ENCODE measurements at regions not wholly inside any gene's neighbourhood (a gene's known extent, or its start where the extent isn't known, plus 50 kb on each side); places are given as distances from the start of the nearest gene placed in this dataset.
"Not testable (repeated sequence)": the region's sequence is repeated elsewhere in the genome, so short reads cannot be mapped to it uniquely, and the experiment has no call there.

DNA sequence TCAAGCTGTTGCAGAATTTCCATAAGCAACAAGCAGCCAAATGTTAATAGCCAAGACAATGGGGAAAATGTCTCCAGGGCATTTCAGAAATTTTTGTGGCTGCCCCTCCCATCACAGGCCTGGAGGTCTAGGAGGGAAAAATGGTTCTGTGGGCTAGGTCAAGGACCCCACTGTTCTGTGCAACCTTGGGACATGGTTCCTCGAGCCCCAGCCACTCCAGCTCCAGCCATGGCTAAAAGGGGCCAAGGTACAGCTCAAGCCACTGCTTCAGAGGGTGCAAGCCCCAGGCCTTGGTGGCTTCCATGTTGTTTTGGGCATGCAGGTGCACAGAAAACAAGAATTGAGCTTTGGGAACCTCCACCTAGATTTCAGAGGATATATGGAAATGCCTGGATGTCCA lies 122.1 kb upstream of the OTOS start:
- DNase-seq (ENCODE audit: extremely low read depth in 1 of 11, low read depth in 9 of 11, low spot score in 4 of 11), result not testable (repeated sequence)

DNA sequence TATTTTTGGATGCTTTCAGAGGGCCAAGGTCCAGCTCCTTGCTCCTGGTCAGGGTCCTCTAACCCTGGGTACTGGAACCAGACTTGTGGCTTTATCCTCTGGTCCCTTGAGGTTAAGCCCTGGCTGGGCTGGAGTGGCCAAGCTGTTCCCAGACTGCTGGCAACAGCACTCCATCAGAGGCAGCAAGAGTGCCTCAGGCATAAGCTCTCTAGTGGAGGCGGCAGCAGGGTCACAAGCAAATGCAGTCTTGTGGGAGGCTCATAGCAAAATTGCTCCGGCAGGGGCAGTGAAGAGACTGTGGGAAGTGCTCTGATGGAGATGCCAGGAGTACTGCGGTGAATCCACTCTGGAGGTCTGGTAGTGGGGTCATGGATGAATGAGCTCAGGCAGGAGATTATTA lies 128.9 kb upstream of the OTOS start:
- no peak for DNase-seq (ENCODE audit: extremely low read depth in 1 of 11, low read depth in 9 of 11, low spot score in 4 of 11)

DNA sequence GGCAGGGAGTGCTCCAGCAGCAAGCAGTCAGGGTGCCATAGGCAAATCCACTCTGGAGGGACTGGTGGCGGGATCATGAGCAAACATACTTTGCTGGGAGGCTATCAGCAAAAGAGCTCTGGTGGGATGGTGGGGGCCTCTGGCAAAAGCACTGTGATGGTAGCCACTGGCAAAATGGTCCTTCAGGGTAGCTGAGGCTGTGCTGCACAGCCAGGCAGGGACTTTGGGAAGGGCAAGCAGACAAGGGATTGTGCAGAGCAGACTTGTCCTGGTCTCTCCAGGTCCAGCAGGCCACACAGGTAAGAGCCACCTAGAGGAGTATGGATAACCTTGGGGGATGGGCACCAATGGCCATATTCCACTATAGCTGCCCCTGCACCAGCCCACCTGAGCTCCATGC lies 129.4 kb upstream of the OTOS start:
- DNase-seq (ENCODE audit: extremely low read depth in 1 of 11, low read depth in 9 of 11, low spot score in 4 of 11), result no peak

DNA sequence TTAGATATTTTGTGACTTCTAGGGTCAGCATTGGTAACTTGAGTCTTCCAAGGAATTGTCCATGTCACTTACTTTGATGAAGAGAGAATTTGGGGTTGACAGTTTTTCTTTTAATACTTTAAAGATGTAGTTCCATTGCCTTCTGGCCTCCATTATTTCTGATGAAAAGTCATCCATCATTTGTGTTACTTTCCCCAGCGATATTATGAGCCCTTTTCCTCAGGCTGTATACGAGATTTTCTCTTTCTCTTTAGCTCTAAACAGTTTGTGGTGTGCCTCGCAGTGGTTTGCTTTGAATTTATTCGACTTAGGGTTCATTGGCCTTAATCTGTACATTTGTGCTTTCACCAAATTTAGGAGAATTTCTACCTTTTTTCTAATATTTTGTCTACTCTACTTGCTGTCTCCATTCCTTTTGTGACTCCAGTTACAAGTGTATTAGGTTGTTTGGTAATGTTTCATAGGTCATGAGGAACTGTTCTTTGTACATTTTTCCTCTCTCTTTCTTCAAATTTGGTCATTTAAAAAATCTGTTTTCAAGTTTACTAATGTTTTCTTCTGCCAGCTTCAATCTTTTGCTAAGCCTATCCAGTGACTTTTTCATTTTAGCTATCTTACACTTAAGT lies 131.4 kb upstream of the OTOS start:
- no peak for DNase-seq (ENCODE audit: extremely low read depth in 1 of 11, low read depth in 9 of 11, low spot score in 4 of 11)

DNA sequence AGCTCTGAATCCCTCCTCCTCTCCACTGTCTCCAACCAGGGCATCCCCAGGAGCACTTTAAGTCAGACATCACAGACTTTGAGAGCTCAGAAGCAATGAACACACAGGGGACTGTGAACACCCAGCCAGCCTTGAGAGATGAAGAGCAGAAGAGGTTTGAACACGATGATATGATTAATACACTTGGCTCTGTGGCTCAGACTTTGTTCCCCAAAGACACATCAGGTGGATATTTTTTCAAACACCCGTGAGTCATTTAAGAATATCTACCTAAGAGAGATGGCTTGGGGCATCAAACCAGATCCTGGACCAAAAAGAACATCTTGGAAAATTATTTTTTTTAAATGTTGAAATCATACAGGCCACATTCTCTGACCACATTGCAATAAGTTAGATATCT lies 134.9 kb upstream of the OTOS start:
- no peak for DNase-seq (ENCODE audit: extremely low read depth in 1 of 11, low read depth in 9 of 11, low spot score in 4 of 11)

DNA sequence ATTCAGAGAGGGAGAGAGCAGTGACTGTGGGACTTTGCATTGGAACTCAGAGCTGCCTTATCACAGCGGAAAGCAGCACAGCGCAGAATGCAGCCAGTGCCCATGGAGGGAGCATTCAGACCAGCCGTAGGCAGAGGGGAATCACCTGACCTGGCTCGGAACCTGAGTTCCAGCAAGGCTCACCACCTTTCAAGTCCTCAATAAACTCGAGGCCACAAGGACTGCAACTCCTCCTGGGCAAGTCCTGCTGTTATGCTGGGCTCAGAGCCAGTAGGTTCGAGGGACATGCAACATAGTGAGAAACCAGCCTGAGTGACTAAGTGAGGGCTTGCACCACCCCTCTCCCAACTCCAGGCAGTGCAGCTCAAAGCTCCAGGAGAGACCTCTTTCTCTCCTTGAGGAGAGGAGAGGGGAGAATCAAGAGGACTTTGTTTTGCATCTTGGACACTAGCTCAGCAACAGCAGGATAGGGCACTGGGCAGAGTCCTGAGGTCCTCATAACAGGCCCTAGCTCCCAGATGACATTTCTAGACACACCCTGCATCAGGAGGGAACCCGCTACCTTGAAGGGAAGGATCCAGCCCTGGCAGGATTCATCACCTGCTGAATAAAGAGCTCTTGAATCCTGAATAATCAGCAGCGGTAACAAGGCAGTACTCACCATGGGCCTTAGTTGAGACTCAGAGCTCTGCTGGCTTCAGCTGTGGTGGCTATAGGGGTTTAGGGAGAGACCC lies 136.8 kb upstream of the OTOS start:
- no peak for DNase-seq (ENCODE audit: extremely low read depth in 1 of 11, low read depth in 9 of 11, low spot score in 4 of 11)

DNA sequence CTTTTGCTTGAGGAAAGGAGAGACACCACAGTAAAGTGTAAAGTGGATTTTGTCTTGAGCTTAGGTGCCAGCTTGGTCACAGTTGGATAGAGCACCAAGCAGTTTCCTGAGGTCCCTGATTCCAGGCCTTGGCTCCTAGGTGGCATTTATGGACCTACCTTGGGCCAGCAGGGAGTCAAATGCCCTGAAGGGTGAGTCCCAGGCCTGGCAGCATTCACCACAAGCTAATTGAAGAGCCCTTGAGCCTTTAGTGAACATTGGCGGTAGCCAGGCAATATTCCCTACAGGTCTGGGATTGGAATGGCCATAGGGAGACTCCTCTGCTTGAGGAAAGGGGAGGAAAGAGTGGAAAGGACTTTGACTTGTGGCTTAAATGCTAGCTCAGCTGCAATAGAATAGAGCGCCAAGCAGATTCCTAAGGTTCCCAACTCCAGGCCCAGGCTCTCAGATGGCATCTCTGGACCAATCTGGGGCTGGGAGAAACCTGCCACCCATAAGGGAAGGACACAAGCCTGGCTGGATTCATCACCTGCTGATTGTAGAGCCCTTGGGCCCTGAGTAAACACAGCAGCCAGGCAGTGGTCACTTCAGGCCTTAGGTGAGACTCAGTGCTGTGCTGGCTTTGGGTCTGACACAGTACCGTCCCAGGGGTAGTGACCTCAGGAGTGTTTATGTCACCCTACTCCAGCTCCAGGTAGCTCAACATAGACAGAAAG lies 137.5 kb upstream of the OTOS start:
- DNase-seq (ENCODE audit: extremely low read depth in 1 of 11, low read depth in 9 of 11, low spot score in 4 of 11), result no peak

DNA sequence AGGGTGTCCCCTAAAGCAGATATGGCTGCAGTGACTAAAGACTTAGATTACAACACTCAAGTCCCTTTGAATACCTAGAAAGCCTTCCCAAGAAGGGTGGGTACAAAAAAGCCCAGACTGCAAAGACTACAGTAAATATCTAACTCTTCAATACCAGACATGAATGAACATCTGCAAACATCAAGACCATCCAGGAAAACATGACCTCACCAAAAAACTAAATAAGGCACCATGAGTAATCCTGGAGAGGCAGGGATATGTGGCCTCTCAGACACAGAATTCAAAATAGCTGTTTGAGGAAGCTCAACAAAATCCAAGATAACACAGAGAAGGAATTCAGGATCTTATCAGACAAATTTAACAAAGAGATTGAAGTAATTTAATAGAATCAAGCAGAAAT lies 138.2 kb upstream of the OTOS start:
- DNase-seq (ENCODE audit: extremely low read depth in 1 of 11, low read depth in 9 of 11, low spot score in 4 of 11), result no peak

DNA sequence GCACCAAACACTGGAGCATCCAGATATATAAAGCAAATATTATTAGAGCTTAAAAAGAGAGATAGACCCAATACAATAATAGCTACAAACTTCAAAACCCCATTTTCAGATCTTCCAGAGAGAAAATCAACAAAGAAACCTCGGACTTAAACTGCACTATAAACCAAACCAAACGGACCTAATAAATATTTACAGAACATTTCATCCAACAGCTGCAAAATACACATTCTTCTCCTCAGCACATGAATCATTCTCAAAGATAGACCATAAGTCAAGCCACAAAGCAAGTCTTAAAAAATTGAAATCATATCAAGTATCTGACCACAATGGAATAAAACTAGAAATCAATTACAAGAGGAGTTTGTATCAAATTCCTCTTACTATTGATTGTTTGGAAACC lies 140.2 kb upstream of the OTOS start:
- no peak for DNase-seq (ENCODE audit: extremely low read depth in 1 of 11, low read depth in 9 of 11, low spot score in 4 of 11)

DNA sequence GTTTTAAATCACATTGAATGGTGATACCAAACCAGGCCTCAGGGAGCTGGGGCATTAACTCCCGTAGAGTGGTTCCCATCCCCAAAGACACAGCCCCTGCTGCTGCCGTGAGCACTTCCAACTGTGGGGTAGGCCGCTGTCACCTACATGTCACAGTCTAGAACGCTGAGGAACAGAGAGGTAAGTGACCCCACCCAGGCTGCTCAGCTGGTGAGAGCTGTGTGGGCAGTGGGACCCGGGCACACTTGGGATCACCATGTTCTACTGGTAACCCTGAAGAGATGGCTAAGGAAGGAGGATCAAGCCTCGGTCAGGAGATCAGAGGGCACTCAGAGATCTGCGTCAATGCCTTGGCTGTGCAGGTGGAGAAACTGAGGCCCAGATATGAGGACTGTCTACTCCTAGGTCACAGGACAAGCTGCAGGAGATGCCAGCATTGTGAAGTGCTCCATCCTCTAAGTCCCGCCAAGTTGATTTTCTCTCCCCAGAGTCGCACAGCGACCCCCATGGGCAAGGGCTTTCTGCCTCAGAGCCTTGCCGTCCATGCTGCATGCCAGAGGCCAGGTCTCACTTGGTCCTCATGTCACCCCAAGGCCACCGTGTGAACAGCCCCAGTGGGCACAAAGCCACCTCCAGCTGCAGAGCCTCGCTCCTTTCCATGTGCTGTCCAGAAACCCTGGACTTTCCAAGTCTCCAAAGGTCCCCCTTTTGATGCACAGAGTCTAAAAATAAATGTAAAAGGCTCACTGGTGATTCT lies 144.2 kb upstream of the OTOS start:
- DNase-seq (ENCODE audit: extremely low read depth in 1 of 11, low read depth in 9 of 11, low spot score in 4 of 11), result no peak

DNA sequence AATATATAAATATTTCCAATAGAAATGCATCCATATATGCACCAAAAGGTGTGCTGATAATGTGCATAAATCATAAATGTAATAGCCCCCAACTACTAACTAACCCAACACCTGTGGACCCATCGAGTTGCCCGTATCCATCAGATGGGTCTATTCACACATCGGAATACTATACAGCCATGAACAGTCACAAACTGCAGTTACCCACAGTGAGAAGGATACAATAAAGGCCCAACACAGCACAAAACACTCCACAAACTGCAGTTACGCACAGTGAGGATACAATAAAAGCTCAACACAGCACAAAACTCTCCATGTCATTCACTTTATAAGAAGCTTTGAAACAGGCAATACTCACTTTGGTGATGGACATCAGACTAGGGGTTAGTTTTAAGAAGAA lies 145.3 kb upstream of the OTOS start:
- DNase-seq (ENCODE audit: extremely low read depth in 1 of 11, low read depth in 9 of 11, low spot score in 4 of 11), result no peak

DNA sequence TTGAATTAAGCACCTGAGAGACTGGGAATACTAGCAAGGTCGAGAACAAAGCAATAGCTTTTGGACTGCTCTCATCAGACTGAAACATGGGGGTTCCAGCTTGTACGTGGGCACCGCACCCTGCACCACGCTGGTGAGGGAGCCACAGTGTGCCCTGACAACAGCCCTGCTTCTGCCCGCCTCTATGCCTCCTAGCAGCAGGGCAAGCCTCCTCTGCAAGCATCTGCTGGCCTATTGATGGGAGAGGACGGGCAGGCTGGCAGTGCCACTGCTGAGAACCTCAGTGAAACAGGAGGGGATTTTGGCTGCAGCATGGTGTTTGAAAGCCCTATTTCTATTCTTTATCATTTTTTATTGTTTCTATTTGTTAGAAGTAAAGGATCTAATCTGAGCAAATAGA lies 146.1 kb upstream of the OTOS start:
- no peak for DNase-seq (ENCODE audit: extremely low read depth in 1 of 11, low read depth in 9 of 11, low spot score in 4 of 11)

DNA sequence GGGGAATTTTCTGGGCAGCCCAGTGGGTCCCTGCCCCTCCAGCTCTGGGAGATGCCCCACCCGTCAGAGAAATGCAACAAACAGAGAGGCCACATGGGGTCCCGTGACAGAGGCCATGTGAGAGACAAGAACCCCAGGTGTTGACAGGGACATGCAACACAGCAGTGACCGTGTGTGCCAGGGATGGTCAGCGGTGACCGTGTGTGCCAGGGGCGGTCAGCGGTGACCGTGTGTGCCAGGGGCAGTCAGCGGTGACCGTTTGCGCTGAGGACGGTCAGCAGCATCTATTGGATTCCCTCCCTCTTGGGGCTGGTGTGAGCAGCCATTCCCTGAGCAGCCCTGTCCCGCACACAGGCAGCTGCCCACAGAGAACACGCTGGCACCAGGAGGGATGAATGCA lies 146.6 kb upstream of the OTOS start:
- DNase-seq (ENCODE audit: extremely low read depth in 1 of 11, low read depth in 9 of 11, low spot score in 4 of 11), result no peak

DNA sequence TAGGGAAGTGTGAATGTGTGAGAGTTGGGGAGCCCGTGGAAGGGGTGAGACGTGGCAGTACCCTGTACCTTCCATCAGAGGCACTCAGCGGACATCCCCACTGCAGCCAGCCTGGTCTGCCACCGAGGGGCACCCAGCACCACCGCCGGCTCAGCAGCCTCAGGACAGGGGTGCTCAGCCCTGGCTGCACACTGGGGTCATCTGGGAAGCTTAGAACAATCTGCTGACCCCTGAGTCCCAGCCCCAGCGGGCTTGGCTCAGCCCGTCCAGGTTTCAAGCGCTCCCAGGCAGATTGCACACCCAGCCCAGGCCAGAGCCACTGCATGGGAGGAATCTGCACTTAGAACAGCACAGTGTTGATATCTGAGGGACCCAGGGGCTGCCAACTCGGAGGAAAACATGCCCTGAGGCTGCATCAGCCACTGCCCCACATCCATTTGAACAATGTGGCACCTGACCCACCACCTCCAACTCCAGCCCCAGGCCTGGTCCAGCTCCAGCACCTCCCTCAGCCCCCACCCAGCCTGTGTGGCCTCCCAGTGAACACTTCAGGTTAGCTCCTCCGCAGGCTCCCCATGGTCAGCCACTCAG lies 147.1 kb upstream of the OTOS start:
- DNase-seq (ENCODE audit: extremely low read depth in 1 of 11, low read depth in 9 of 11, low spot score in 4 of 11), result no peak

DNA sequence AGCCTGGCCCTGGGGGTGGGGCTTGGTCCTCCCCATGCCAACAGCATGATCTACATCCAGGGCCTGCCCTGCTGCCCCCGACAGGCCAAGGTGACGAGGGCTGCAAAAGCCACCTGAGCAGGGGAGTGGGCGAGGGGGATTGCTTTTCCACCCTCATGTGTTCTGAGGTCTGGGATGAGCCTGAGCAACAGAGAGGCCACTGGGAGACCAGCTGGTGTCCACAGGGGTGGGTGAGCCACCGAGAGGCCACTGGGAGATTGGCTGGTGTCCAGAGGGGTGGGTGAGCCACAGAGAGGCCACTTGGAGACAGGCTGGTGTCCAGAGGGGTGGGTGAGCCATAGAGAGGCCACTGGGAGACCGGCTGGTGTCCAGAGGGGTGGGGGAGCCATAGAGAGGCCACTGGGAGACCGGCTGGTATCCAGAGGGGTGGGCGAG lies 147.4 kb upstream of the GPC1 start:
- no peak for DNase-seq (ENCODE audit: extremely low read depth in 1 of 11, low read depth in 9 of 11, low spot score in 4 of 11)

DNA sequence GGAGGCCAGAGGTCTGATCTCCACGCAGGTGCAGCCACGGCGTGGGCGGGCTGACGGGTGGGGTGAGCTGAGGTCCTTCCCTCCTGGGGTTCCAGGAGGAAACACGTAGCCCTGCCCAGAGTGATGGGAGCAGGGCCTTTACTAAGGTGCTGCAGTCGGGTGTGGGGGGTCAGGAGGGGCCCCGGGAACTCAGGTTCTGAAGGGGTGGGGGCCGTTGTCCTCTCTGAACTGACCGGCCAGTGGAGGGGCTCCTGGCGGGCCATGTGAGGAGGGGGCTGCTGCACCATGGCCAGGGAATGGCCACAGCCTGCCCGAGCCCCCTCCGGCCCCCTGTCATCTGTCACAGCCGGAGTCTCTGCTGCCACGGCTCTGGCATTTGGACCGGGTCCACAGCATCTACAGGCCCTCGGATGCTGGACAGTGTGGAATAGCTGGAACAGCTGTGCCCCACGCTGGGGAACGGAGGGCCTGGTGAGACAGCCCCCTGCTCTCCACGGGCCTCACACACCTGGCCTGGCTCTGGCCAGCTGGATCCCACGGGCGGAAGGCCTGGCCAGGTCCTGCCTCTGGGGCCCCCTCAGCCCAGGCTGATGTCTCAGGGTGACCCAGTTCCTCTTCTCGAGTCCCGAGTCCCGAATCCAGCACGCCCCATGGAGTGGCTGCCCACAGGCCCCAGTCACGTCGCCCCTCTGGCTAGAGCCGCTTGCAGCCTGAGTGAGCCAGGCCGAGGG lies 145.6 kb upstream of the GPC1 start:
- no peak for DNase-seq (ENCODE audit: extremely low read depth in 1 of 11, low read depth in 9 of 11, low spot score in 4 of 11)

DNA sequence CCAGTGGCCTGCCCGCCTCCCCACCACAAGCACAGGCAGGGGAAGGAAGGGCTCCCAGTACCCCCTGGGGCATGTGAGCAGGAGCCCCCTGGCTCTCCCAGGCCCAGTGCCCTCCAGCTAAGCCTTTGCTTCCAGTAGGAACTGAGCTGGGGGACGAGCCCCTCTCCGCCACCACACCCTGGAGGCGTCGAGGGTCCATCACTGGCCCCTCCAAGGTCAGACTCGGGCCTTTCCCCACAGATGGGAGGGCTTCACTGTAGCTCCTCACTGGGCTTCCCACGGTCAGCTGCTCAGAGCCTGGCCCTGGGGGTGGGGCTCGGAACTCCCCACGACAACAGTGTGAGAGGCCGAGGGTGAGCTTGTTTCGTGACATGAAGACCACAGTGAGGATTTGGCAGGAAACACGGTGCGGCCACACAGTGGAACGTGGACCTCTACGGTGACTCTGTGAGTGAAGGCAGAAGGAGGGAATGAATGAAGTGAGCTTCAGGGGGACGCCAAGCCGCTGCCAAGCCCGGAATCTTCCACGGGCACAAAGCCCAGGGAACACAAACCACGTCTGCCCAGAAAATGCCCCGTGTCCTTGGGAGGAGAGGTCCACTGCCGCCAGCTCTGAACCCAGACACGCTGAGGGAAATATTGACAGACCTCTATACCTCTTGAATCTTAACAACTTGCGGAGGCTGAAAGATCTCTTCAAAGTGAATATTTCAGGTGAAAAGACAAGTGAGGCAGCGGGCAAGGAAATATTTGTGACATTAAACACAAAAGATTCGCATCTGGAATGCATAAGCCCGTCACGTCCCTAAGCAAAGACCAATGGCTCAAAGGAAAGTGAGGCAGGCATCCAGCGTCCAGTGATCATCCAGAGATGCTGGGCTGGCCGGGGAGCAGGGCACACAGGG lies 144.8 kb upstream of the GPC1 start:
- no peak for DNase-seq (ENCODE audit: extremely low read depth in 1 of 11, low read depth in 9 of 11, low spot score in 4 of 11)
